Inflammatory macrophage treated with lipopolysaccharide for 1 hour (primary cell): ENCODE measurements at regions not wholly inside any gene's neighbourhood (a gene's known extent, or its start where the extent isn't known, plus 50 kb on each side); places are given as distances from the start of the nearest gene placed in this dataset.
A peak's percentile ranks its signal among the peaks of the same experiment; 100 is the strongest.
"Not testable (repeated sequence)": the region's sequence is repeated elsewhere in the genome, so short reads cannot be mapped to it uniquely, and the experiment has no call there.

ENCODE experiments used
- DNase-seq, 2 donors: peaks; one replicate each; pipeline ENCODE4 v3.0.0-alpha.2; 2020 to 2022

DNA sequence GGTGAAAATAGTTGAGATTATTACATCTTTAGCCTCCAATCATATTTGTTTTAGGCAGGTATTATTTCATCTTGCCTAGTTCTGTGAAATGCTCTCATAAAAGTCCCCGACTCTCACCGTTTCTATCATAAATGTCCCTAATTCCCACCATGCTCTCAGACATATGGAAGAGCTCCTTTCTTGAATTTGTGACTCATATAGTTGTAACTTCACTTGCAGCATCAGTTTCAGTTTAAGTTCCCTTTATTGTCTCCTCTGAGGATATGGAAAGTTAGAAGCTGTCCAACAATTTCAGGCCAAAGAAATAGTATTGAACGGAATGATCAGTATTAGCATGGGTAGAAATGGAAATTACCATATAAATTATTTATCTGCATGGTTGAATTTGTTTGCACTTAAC is 187.5 kb upstream of the NR4A3 start:
- DNase-seq = peak; percentile 80 to 93

DNA sequence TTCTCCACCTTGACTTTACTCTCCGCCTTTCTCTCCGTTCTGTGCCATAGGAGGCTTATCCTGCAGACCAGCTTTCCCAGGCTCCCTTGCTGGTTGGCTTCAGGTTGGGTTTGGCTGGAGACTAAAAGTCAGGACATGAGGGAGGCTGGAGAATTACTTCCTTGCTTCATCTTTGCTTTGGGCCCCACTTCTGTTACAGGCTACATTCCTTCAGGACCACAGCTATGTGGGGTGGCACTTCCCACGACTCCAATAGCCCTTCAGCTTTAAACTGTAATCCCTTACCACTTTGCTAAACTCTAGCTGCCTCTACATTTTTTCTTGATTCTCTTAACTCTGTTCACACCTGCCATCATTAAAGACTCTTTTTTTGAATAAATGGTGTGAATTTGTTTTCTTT is 186.7 kb upstream of the NR4A3 start:
- DNase-seq = no peak

DNA sequence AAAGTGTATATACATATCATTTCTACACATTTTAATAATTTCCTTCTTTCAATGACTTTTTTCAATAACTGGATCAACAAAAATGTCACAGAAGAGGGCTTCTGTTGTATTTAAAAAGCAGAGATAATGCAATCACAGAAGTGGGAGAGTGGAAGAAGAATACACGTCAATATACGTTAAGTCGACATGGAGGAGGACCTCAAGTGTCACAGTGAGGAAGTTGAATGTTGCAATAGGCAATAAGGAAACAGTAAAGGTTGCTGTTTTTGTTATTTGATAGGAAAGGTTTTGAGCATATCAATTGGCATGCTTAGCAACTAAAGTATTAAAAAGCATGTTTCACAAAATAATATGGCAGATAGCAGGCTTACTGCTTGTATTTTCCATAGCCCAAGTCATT is 184.0 kb upstream of the NR4A3 start:
- DNase-seq = peak; percentile 59 to 73

DNA sequence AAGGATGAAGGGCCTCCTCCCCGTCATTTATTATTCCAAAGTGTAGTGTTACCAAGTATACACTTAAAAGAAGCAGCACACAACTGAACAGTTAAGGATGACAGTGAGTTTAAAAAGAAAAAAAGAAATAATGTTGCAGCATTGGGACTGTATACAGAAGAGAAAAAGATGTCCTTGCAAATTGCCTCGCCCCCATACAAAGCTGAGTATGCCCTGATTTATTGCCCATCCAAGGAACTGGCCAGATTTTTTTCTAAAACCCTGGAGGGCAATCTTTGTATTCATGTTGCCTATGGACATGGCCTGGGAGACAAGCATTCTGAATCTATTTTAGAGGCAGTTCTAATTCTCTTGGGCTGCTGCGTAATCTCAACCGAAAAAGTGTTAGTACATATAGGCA is 182.7 kb upstream of the NR4A3 start:
- no peak for DNase-seq

DNA sequence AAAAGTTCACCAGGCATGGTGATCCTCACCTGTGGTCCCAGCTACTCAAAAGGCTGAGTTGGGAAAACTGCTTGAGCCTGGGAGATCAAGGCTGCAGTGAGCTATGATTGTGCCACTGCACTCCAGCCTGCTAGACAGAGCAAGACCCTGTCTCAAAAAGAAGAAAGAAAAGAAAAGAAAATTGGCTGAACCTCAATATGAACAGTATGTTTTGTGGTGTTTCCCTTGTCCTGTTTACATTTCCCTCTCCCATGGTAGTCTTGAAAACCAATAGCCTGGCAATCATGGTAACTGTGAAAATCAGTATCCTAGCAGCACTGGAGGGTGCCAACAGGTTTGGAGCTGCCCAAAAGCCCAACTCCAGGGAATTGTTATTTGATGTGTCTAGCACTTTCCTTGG is 174.1 kb upstream of the NR4A3 start:
- DNase-seq = no peak

DNA sequence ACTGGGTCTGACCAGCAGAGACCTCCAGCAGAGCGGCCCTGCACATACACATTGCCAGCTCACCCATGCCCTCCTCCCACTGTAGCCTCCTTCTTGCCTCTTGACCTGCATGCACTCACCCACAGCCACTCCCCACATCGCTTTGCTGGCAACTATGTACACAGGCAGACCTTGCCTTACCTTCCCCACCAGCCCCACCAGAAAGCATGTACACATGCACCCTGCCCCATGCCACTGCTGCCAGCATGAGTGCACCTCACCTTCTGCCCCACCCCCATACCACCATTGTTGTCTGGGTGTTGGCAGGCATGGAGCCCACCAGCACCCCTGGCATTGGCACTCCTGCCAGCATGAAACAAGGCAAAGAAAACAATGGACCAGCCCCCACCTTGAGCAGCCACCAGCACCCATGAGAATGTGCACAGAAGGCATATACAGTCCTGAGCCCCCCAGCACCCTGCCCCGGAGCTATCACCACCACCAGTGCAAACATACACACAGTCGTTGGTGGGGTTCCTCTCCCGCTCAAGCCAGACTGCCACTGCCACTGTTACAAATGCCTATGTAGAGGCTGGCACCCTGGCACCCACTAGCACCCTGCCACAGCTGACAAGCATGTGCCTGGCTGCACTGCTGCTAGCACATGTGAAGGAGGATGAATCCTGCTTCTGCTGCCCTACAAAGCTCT is 171.4 kb upstream of the NR4A3 start:
- no peak for DNase-seq

DNA sequence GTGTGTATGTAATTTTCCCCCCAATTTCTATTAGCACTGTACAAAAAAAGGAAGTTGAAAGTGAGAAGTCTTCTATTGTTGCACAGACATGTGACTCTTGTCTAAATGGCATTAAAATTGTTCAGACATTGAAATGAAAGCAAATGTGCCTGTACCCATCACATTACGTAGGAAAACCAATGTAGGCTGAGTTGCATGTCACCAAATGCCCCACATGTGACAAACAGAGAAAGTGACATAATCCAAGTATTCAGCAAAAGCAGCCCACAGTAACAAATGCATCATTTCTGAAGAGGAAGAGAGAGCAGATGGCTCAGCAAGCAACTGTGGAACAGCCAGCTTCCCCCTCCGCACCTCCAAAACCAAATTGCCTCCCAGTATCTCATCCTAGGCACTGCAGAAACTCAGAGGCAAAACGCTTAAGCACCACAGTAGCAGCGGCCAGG is 161.5 kb upstream of the NR4A3 start:
- DNase-seq = peak; percentile 90 to 99

DNA sequence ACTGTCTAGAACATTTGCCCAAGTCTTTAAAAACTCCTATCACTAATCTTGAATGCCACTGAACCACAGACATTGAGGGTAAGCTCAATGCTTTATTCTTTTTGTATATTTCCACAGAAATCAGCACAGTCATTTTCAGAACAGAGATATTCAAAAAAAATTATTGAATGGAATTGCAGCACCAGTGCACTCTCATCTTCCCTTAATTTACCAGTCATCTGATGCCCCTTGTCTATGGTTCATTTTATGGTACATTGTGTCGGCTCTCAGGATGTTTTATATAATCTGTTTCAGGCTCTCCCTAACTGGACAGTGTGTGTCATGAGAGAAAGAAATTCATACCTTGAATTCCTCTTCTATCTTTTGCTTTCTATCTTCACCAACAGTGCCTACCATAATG is 158.4 kb upstream of the NR4A3 start:
- no peak for DNase-seq

DNA sequence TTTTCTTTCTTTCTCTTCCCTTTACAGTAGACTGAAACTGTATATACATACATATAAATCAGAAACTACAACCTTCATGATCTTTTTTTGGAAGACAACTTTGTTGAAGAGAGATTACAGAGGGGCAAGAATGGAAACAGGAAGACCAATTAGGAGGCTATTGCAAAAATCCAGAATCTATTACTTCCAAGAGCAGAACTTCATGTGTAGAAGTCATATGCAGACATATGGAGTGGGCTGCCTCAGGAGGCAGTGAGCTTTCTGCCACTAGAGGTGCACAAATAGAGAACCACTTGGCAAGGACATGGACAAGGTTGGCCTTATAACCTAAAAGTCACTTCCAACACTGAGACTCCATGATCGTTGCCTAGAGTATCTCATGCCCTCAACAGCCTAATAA is 157.8 kb upstream of the NR4A3 start:
- peak; percentile 30 to 53 for DNase-seq

DNA sequence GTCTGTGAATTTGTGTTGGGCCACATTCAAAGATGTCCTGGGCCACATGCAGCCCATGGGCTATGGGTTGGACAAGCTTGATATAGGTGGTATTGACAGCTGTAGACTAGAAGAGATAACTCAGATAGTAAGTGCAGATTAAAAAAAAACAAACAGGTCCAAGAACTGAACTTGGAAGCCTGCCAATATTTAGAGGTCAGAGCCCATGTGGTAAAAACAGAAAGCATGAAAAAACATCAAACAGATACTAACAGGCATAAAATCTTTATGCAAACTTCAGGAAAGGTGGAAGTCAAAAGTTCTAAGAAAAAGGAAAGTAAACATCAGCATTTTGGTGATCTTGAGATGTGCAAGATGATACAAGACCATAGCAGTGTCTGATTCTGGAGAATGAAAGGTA is 155.1 kb upstream of the NR4A3 start:
- no peak for DNase-seq

DNA sequence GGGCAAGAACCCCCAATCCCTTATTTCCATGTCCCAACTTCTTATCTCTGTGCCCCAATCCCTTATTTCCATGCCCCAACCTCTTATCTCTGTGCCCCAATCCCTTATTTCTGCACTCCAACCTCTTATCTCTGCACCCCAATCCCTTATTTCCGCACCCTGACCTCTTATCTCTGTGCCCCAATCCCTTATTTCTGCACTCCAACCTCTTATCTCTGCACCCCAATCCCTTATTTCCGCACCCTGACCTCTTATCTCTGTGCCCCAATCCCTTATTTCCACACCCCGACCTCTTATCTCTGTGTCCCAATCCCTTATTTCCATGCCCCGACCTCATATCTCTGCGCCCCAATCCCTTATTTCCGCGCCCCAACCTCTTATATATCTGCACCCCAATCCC is 150.8 kb upstream of the NR4A3 start:
- not testable (repeated sequence) for DNase-seq

DNA sequence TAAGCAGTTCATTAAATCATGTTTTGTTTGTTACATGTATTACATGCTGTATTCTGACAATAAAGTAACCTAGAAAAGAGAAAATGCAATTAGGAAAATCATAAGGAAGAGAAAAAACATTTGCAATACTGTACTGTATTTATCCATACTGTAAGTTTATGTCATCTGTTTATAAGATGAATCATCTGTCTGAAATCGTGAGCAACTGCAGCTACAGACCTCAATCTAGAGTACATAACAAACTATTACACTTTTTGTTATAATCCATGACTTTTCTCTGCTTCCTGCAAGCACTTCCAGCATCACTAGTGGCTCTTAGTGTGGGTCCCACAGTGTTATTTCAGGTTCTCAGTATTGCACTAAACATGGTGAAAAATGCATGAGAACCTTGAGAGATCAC is 144.4 kb upstream of the NR4A3 start:
- DNase-seq = no peak

DNA sequence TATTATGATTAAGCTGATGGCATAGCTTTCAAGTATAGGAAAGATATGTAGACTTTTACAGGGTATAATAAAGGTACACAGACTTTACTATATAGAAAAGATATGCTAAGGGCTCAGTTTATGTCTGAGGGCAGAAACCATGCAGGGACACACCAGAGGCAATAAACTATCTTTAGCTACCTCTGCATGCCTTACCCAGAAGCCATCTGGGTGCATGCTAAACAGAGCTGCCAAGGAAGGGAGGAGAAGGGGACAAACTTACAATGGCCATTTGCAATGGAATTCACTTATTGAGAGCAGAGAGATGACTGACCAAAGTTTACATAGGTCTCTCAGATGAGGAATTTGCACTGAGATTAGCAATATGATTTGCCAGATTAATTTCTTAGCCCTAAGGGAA is 143.1 kb upstream of the NR4A3 start:
- DNase-seq = no peak

DNA sequence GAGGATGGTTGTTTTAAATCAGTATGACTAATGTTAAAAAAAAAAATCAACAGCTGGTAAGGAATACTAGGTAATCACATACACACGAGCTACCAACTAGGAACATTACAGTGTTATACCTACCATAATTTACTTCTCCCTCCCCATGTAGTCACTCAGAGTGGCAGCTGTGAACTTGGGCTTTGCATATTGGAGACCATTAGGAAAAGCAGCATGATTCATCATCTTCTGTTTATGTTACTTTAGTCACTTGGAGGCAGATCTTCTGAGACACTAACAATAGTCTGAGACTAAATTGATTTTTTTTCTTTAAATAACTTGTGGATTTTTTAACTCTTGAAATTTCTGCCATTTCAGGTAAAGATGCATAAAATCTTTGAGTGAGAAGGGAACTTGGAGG is 141.5 kb upstream of the NR4A3 start:
- DNase-seq = no peak

DNA sequence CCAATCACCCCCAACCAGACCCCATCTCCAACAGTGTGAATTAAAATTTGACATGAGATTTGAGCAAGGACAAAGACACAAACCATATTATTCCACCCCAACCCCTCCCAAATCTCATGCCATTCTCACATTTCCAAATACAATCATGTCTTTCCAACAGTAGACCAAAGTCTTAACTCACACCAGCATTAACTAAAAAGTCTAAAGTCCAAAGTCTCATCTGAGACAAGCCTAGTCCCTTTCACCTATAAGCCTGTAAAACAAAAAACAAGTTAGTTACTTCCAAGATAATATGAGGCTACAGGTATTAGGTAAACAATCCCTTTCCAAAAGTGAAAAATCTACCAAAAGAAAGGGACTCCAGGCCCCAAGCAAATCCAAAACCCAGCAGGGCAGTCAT is 140.6 kb upstream of the NR4A3 start:
- DNase-seq = no peak

DNA sequence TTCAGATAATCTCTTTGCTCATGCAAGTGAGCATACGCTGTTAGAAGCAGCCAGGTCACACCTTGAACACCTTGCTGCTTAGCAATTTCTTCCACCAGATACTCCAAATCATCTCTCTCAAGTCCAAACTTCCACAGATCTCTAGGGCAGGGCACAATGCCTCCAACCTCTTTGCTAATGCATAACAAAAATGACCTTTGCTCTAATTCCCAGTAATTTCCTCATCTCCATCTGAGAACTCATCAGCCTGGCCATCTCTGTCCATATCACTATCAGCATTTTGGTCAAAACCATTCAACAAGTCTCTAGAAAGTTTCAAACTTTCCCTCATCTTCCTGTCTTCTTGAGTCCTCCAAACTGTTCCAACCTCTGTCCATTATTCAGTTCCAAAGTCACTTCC is 139.3 kb upstream of the NR4A3 start:
- no peak for DNase-seq

DNA sequence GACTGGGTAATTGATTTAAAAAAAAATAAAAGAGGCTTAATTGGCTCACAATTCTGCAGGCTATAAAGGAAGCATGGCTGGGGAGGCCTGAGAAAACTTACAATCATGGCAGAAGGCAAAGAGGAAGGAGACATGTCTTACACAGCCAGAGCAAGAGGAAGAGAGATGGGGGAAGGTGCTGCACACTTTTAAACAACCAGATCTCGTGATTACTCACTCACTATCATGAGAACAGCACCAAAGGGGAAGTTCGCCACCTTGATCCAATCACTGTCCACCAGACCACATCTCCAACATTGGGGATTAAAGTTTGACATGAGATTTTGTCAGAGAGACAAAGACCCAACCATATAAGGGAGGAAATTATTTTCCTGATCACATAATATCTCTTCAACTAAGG is 138.8 kb upstream of the NR4A3 start:
- peak; percentile 47 to 69 for DNase-seq

DNA sequence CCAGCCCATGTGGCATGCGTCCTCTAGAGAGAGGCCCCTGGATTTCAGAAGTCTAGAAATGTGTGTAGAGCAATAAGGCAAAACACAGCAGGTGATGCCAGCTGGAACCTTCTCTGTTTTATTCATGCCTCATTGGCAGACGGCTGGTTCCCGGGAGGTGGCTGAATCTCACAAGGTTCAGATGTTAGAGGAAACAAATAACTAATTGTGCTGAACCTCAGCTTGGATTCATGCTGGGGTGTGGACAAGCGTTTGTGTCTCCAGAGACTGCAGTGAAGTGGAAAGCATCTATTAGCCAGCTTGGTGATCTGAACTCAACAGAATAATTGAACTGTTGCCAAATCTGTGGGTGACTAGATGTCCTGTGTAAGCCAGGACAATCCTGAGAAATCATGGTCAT is 131.1 kb upstream of the NR4A3 start:
- DNase-seq = no peak

DNA sequence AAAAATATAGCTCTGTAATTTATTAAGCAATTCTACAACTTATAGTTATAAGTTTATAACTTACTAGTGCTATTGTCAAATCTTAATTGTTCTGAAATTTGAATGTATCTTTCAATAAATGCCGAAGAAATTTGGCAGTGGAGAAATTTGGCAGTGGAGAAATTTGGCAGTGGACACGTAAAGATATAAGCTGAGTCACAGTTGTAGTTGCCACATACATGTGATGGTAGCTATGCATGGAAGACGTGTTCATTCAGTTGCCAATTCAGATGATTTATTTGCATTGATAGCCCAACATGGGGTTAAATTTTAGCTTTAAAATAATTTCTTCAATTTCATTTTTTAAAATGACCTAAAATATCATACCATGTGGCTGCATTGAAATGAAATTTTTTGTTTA is 127.8 kb upstream of the NR4A3 start:
- DNase-seq = no peak

DNA sequence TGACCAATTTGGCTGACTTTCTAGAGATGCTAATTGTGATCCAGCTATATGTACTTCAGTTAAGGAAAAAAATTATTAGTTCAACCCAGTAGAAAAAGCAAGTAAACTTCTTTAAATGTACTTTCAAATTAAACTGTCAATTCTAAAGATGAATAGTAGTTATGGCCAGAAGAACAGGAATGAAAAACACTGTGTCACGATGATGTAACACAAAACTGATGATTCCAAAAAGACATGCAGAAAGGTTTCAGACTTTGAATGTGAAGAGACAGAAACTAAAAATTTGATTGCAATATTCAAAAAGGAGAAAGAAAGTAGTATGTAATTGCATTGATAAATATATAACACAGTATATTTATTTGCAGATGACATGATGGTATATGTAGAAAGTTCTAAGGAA is 127.3 kb upstream of the NR4A3 start:
- no peak for DNase-seq

DNA sequence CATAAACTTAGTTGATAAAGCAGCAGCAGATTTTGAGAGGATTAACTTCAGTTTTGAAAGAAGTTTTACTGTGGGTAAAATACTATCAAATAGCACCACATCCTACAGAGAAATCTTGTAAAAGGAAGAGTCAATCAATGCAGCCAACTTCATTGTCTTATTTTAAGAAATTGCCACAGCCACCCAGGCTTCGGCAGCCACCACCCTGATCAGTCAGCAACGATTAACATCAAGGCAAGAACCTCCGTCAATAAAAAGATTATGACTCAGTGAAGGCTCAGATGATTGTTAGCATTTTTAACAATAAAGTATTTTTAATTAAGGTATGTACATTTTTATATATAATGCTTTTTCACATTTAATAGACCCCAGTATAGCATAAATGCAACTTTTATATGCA is 122.3 kb upstream of the NR4A3 start:
- DNase-seq = no peak

DNA sequence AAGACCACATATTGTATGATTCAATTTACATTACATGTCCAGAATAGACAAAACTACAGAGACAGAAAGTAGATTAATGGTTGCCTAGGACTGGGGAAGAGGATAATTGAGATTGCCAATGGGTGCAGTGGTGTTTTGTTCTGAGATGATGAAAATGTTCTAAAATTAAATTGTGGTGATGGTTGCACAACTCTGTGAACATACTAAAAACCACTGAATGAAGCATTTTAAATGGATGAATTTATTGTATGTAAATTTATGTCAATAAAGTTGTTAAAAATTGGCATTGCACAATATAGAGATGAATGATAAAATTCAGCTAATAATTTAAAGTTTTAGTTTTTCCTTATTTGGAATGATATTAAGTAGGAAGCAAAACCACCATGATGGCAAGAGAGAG is 109.5 kb upstream of the NR4A3 start:
- no peak for DNase-seq

DNA sequence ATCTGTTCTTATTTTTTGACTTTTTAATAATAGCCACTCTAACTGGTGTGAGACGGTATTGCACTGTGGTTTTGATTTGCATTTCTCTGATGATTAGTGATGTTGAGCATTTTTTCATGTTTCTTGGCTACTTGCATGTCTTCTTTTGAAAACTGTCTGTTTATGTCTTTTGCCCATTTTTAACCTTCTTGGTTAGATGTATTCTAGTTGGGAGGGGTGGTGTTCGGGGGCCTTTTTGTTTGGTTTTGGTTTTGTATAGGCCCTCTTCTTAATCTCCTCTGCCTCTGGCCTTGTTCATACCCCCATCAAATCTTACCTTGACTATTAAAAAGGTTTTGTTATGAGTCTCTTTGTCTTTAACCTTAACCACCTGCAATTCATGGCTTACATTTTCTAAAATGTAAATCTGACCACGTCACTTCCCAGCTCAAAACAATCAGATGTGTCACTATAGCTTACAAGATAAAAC is 107.8 kb upstream of the NR4A3 start:
- no peak for DNase-seq

DNA sequence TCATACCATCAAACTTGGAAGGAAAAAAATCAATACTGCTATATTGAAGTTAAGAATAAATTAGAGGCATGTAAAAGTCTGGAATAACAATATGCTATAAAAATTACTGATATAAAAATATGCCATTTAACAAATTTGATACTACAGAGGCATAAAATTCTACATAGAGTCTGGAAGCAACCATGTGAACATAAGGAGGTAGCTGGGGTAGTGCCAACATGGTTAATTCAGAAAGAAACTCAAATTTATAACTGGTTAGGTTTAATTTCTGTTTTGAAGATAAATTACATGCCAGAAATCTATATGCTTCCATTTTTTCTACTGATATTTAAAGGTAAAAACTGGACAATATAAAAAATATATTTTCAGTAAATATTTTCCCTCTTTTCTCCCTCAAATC is 103.1 kb upstream of the NR4A3 start:
- no peak for DNase-seq

DNA sequence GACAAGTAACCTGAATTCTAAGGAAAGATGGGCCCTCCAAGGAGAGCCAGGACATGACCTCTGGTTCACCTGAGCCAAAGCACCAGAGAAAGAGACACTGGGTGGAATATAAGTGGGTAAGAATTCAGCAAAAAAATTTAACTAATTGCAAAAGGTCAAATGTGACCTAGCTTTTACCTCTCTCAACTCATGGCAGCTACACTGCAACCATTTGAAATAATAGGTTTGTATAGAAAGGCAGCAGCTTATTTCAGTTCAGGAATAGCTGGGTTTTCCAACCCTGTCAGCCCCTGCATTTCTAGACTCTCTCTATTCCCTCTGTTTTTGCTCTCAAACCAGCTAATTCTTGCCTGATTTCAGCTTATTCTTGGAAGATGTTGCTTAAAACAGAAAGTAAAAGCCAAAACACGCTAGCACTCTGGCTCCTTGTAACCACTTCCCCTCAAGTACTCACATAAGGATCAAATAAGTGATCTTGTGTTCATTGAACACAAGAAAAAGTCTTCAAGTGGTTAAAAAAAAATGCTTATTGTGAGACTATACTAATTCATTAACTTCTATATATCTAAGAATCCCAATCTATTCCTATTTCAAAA is 101.1 kb upstream of the NR4A3 start:
- peak; percentile 56 to 62 for DNase-seq
